GM03348 (cell line): ENCODE measurements at regions not wholly inside any gene's neighbourhood (a gene's known extent, or its start where the extent isn't known, plus 50 kb on each side); places are given as distances from the start of the nearest gene placed in this dataset.

Experiments
- DNase-seq: peaks from one replicate; pipeline ENCODE4 v3.0.0; 2012; ENCODE audit warnings: low spot score

GRCh38 chr16:66289051-66289680 lies 77.3 kb upstream of the CDH5 start:
- DNase-seq, result no peak

DNA sequence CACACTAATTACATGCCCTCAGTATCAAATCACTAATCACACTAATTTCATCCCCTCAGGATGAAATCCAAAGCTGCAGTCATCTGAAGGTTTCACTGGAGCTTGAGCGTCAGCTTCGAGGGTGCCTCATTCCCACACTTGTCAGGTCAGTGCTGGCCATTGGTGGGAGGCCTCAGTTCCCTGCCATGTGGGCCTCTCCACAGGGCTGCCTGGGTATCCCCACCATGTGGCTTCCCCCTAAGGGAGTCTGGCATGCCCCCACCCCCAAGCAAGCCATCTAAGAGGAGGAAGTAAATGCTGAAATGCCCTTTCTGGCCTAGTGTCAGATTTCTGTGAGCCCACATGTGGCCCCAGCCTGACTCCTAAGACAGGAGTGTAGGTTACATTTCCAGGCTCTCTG lies 78.6 kb upstream of the CDH5 start:
- DNase-seq, result no peak

DNA sequence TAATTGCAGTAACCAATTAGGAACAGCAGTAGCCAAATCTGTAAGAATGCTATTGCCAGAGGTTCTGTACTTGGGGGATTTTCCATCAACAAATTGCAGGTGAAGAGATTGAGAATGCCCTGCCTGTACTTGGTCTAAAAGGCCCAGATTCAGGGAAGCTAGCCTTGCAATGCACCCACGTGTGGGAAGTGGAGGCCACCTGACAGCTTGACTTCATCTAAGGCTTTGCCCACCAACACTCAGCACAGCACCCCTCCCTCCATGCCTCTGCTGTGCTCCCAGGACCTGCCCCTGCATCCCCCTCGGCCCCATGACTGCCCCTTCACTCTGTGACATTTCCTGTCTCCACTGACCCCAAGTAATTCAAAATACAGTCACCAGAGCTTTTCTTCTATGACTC lies 79.1 kb upstream of the CDH5 start:
- DNase-seq, result no peak

DNA sequence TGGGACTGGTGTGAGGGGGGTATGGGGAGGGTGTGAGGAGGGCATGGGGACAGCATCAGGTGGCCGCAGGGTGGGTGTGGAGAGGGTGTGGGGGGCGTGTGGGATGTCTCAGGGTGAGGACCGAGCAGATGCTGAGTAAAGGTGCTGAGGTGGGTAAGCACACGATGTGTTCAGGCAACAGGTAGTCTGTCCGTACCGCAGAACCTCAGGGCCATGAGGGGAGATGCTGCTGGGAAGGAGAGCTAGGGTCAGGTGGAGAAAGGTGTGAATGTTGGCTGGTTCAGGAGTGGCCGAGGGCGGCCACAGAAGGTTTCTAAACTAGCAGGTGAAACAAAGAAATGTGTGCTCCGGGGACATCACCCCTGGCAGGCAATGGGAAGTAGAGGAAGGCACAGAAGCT lies 80.0 kb upstream of the CDH5 start:
- DNase-seq, result no peak

- DNase-seq, result no peak
Observed at GRCh38 chr16:66278604-66279262, 87.8 kb upstream of the CDH5 start.

DNA sequence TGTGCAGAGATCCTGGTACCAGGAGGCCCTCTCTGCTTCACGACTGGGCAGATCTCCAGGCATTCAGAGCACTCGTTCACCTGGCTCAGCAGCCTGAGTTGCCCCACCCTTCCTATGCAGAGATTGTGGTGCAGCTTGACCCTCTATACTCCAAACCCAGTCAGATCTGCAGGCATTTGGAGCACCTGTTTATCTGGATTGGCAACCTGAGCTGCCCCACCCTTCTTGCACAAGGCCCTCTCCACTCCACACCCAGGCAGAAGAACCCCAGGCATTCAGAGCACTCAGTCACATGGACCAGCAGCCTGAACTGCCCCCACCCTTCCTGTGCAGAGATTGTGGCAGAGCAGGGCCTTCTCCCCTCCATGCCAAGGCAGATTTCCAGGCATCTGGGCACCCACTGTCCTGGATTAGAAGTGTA lies 88.4 kb upstream of the CDH5 start:
- DNase-seq, result no peak

GRCh38 chr16:66277311-66278070 lies 89.0 kb upstream of the CDH5 start:
- DNase-seq, result no peak

GRCh38 chr16:66275775-66276428 lies 90.6 kb upstream of the CDH5 start:
- DNase-seq, result peak; percentile 77

GRCh38 chr16:66274335-66275110 lies 92.0 kb upstream of the CDH5 start:
- DNase-seq, result peak; percentile 68

DNA sequence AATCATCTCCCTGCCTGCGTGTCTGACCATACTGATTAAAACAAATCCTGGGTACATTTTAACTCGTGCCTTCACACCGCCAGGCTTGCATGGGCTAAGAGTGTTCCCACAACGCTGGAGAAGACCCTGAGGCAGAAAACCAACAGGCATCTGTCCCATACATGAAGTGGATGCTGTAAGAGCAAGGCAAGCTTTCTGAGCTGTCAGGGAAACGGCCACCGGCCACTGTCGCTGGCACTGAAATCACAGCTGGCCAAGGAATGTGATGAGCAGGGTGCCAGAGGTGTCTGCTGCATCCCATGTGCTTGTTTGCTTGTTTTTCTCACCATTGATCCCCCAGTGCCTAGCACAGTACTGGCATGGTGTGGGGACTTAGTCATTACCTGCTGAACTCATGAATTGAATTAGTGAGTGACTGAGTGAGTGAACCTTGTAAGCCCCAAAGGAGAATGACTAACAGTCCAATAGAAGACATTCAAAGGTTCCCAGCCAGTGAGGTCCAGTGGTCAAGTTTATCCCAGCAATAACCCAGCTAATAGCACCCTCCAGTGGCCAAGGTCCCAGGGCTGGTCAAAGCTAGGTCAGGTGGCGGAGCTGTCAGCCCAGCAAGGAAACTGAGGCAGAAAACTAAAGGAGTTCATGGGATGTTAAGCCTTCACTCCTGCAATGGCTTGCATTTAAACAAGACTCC lies 92.7 kb upstream of the CDH5 start:
- peak; percentile 54 for DNase-seq

DNA sequence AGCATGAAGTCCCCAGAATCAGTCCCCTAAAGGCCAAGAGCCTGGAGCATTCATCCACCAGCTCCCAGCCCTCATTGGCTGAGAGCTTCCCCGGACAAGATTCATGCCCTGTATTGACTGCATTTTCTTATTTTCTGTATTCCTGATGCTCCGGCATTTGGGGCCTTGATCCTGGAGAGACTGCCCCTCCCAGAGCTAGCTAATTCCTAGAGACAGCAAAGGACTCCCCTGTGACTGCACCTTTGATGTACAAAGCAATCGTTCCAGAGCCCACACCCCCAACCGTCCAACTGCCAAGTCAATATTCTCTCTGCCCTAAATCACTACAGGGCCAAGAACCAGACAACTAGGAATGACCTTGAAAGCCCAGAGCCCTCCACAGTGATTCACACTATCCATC lies 93.4 kb upstream of the CDH5 start:
- no peak for DNase-seq

DNA sequence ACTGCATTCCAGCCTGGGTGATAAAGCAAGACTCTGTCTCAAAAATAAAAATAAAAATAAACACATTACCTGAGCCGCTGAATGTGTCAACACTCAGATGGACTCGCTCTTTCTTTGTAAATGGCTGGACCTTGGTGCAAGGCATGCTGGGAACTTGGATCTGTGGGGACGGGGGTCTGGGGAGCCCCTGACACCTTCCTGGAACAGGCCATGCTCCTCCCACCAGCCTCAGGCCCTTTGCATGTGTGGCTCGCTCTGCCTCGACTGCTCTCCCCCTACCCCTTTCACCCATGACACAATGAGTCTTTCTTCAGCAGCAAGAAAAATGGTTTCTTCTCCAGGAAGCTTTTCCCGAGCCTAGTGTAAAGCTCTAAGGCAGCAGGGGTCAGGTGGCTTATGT lies 94.0 kb upstream of the CDH5 start:
- no peak for DNase-seq

DNA sequence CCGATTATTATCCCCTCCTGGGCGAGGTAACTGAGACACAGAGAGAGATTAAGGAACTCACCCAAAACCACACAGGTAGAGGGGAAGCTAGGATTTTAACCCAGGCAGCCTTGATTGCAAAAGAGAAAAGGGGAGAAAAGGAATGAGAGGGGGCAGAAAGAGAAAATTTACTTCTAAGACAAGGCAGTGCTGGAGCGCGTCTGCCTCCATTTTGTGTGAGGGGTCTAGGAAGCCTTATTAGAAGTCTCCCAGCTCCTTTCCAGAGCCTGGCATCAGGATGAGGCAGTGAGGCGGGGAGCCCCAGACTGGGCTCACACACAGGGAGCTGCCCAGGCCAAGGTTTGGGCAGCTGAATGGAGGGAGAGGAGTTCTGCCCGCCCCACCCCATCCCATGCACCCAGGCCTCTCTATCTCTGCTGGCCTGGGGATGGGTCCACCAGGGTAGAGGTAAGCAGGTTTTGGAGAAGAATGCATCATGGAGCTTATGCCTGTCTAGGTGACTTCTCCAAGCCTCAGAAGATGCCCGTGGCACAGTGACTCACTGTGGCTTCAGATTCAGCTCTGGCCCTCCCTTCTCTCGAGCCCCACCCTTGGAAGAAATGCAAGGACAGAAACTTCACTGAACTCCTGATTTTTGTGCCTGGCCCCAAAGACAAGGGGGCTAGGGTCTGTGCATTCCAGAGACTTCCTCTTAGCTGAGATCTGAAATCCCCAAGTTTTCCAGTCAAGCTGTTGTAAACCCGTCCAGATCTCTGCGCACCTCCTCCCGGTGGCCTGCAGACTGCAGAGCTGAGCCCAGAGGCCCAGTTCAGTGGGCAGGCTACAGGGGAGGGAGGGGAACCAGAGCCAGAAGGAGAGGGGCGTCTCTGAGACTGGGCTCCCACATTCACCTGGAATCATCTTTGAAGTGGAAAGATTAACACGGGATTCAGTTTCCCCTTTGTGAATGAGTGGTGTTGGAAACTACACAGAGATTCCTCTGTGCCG lies 95.1 kb upstream of the CDH5 start:
- DNase-seq, result peak; percentile 52

DNA sequence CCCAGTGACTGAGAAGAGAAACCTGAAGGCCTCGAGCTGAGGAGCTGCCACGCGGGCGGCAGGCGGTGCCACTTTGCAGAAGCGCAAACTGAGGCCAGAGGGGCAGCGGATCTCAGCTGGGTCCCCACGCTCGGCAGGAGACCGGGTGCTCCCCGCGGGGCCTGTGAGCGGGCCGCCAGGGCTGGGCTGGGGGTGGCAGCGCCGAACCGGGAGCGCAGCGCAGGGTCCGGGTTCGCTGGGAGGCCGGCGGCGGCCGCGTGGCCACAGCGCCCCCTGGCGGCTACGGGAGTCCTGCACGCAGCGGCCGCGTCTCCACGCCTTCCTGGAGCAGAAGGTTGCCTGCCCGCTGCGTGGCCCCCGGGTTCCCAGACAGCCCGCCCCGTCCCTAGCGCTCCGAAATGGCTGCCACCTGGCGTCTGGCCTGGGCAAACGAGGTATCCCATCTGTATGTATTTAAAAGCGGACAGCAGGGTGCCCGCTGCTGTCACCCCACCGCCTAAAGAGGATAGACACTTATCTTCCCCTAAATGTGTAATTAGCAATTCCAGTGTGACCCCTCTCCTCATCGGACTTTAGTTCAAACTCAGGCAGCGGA lies 96.1 kb upstream of the CDH5 start:
- peak; percentile 93 for DNase-seq

DNA sequence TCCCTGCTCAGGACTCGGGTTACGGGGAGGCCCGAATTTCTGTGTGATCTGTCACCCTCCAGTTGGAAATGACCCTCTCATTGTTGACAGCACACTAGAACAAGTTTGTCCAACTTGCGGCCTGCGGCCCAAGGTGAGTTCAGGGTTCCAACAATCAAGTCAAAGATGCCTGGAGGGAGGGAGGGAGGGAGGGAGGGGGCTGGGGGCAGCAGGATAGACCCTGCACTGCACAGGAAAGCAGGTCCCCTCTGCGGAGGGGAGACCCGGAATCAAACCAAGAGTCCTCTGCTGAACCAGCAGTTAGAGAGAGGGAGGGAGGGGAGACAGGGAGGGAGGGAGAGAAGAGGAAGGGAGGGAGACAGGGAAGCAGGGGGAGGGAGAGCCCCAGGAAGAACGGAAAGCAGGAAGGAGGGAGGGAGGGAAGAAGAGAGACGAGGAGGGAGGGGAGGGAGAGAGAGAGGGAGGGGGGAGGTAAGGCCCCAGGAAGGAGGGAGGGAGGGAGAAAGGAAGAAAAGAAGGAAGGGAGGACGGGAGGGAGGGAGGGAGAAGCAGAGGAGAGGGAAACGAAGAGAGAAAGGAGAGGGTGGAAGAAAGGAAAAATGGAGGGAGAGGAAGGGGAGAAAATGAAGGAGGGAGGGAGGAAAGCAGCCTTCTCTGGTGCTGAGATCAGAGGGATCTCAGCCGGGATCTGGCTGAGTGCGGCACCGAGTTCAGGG lies 96.7 kb upstream of the CDH5 start:
- no peak for DNase-seq

DNA sequence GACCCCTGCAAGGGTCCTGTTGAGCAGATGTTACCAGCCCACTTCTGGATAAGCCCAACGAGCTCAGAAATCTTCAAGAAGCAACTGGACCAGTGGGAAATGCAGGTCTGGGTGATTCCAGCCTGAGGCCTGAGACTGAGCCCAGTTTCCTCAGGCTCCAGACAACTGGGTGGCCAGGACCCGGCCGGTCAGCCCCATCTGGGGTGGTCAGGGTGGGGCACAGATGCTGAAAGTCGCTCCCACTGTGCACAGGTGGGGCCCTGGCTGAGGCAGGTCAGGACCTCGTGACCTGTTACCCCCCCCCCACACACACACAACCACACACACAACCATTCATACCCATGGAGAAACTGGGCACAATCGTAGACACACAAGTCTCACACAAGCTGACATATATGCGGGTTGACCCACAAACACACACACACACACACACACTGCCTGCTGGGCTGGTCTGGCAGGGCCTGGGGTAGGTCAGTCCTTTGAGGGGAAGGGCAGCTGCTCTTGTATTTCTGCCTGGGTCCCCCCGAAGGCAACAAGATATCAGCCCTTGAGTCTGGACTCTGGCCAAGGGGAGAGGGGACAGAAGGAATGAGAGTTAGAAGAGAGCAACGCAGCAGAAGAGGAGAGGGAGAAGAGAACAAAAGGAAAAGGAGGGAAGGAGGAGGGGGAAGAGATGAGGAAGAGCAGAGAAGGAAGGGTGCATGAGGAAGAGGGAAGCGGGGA lies 99.0 kb upstream of the CDH5 start:
- DNase-seq, result no peak

DNA sequence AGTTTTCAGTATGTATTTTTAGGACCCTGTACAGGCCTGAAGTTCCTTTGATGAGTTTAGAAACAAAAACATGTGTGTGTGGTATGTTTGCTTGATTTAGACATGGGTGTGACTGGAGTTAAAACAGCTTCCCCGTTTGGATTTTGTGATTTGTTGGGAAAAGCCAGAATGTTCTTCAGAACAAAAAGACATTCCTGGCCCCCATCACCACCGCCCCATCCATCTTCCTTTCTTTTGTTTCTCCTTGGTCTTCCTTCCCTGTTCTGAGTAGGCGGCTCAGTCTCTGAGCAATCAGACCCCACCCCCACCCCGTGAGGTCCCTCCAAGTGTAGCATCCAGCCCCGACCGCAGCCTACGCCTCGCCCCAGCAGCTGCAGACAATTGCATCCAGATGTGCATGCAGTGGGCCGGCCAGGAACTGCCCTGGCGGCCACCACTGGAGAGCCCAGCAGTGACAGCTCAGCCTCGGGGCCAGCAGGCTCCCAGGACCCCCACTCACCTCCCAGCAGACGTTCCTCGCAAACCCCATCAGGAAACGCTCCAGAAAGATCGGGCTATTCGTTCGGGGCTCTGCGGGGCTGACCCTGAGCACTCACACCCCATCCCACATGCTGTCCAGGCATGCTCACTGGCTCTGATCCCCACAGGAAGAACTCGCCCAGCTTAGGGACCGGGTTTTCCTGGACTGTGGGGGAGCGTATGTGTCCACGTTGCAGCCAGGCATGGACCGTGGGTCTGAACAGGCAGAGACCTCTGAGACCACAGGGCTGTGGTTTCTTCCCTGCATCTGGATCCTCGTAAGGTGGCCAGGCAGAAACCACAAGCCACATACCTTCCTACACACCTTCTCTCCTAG lies 99.8 kb upstream of the CDH5 start:
- peak; percentile 95 for DNase-seq
